Fibroblast of pulmonary artery (primary cell): ENCODE measurements at regions not wholly inside any gene's neighbourhood (a gene's known extent, or its start where the extent isn't known, plus 50 kb on each side); places are given as distances from the start of the nearest gene placed in this dataset.

Experiments used
- DNase-seq: peaks from one replicate; pipeline ENCODE4 v3.0.0-alpha.2; 2010; ENCODE audit warnings: low read depth
- H3K4me3 ChIP-seq: replicated peaks from 2 replicates; pipeline ENCODE4 v1.5.1; 2011; ENCODE audit warnings: low read depth, mild to moderate bottlenecking, control low read depth, low read length, moderate library complexity
- CTCF ChIP-seq: IDR thresholded peaks from 2 replicates; pipeline ENCODE4 v1.5.1; 2011; ENCODE audit warnings: mild to moderate bottlenecking, control low read depth, low read length, inconsistent platforms; ENCODE audit errors: missing control alignments

DNA sequence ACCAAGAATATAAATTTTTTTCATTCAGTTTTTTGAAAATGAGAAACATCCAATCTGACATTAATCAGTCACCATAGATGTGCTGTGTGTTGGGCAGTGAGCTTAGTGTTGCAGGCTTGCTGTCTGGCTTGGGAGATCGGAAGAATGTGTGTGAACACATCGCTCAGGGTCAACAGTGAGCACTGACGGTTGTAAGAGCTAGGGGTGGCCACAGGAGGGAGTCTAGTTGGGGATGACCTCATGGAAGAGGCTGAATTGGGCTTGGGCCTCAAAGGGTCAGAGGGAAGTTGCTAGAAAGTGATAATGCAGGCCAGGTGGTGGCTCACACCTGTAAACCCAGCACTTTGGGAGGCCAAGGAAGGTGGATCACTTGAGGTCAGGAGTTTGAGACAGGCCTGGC lies 375.4 kb downstream of the DDX10 start:
- DNase-seq: no peak
- no peak overlapping the region for H3K4me3 ChIP-seq
- no peak for TF ChIP-seq CTCF

GRCh38 chr11:109041876-109042275 lies 377.0 kb downstream of the DDX10 start:
- no peak for DNase-seq
- no peak overlapping the region for H3K4me3 ChIP-seq
- no peak for TF ChIP-seq CTCF

DNA sequence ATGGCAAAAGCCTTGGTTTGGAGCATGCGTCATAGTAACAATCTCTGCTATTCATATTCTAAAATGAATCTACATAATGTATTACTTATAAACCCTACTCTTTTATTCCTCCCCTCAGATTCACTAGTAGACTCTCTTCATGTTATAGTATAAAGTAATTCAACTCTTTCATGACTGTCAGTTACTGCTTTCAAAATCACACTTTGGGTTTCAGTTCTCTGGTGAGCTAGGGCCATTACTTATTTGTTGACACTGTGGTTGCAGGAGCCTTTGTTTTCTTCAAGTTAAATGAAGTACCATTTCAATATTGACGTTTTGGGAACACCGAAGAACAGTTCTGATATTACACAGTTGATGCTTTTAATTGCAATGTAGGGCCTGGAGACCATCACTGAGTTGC lies 378.4 kb downstream of the DDX10 start:
- no peak for TF ChIP-seq CTCF
- H3K4me3 ChIP-seq: no peak overlapping the region
- no peak for DNase-seq

DNA sequence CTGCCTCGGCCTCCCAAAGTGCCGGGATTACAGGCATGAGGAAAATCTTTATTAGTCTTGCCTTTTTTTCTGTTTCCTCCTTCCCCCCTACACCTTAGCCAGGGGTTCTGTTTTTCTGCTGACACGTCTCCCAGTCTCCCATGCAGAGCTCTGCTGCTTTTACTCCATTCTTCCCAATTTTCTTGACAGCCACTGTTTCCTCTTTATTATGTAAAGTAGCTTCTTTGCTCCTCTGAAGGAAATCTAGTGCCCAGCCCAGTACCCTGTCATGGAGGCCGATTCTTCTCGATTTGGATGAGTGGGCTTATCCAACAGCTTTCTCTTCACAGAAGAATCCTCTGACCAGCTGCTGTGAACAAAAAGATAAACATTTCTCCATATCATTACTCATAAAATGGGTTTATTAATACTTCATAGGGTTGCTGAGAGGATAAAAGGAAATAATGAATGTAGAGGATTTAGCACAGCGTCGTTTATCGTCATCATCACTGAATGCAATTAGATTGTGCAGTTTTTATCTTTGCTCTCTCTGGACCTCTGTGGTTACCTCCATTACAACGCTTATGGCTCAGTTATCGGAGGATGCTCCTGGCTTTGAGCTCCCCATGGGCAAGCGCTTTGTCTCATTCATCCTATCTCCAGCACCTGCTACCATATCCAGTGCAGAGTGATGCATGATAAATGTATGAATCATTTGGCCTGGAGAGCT lies 375.6 kb upstream of the C11orf87 start:
- no peak for TF ChIP-seq CTCF
- H3K4me3 ChIP-seq: no peak overlapping the region
- no peak for DNase-seq

DNA sequence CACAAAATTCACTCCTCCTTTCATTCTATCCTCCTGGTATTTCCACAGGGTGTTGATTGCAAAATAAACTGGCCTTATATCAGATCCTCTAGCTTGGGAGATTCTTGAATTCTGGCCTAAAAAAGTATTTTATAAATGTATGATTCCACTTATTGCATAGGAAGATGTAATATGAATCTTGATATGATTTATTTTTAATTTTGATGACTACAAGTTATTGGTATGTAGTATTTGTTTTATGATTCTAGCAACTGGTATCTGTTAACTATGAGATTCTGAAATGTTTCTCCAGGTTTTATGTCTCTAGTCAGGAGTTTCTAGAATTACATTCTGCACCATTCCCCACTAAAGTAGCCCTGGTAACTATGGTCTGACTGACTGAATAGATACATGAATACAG lies 373.9 kb upstream of the C11orf87 start:
- H3K4me3 ChIP-seq: no peak overlapping the region
- no peak for DNase-seq
- no peak for TF ChIP-seq CTCF

GRCh38 chr11:109051200-109051599 lies 370.8 kb upstream of the C11orf87 start:
- DNase-seq: no peak
- no peak overlapping the region for H3K4me3 ChIP-seq
- TF ChIP-seq CTCF: no peak

GRCh38 chr11:109059402-109059801 lies 362.6 kb upstream of the C11orf87 start:
- H3K4me3 ChIP-seq: no peak overlapping the region
- TF ChIP-seq CTCF: no peak
- no peak for DNase-seq
